H1 (cell line): ENCODE measurements at regions not wholly inside any gene's neighbourhood (a gene's known extent, or its start where the extent isn't known, plus 50 kb on each side); places are given as distances from the start of the nearest gene placed in this dataset.

ENCODE experiments used
- CTCF ChIA-PET: fragments of 300-600 bp; sonication (Branson Sonifier 250); formaldehyde crosslinking; loops from one replicate; lab custom pipeline; 2021; ENCODE audit not compliant: partially characterized antibody; lab: Charles Lee
- POLR2A ChIA-PET: fragments of 300-600 bp; sonication (Branson Sonifier 250); formaldehyde crosslinking; loops from one replicate; lab custom pipeline; 2021; ENCODE audit warnings: inconsistent platforms; ENCODE audit not compliant: partially characterized antibody; lab: Charles Lee
- DNase-seq, 2 experiments: peaks; one replicate each; pipeline versions ENCODE4 v3.0.0 to v3.0.0-alpha.2; 2010 to 2022; ENCODE audit warnings: low spot score in 2 of 2, low read depth in 1 of 2, mixed read lengths in 1 of 2
- FAIRE-seq: peaks from 2 replicates; lab custom pipeline; 2011; peaks lifted over from hg19 to GRCh38; lab: Jason Lieb, UNC
- H2AFZ ChIP-seq: 2 replicates; pipeline ENCODE4 v1.8.1; 2012; ENCODE audit warnings: low read length, inconsistent platforms
- H2AK5ac ChIP-seq: 2 replicates; pipeline ENCODE4 v1.6.1; 2013; ENCODE audit warnings: low read depth, low read length
- H2BK120ac ChIP-seq: replicated peaks from 2 replicates; pipeline ENCODE3; 2013; ENCODE audit warnings: low read depth, low read length, inconsistent platforms
- H2BK12ac ChIP-seq: 2 replicates; pipeline ENCODE4 v1.6.1; 2013; ENCODE audit warnings: low read depth, low read length
- H2BK15ac ChIP-seq: 2 replicates; pipeline ENCODE4 v1.6.1; 2013; ENCODE audit warnings: low read length
- H2BK20ac ChIP-seq: 2 replicates; pipeline ENCODE4 v1.6.1; 2013; ENCODE audit warnings: low read length
- H2BK5ac ChIP-seq: 2 replicates; pipeline ENCODE4 v1.6.1; 2013; ENCODE audit warnings: low read depth, low read length
- H3K14ac ChIP-seq: 2 replicates; pipeline ENCODE4 v1.6.1; 2013; ENCODE audit warnings: inconsistent platforms; ENCODE audit not compliant: insufficient read length
- H3K18ac ChIP-seq: 2 replicates; pipeline ENCODE4 v1.6.1; 2013; ENCODE audit warnings: low read length; ENCODE audit errors: extremely low read depth
- H3K23ac ChIP-seq: 2 replicates; pipeline ENCODE4 v1.6.1; 2013; ENCODE audit warnings: inconsistent platforms; ENCODE audit not compliant: insufficient read length
- H3K23me2 ChIP-seq: 2 replicates; pipeline ENCODE4 v1.6.1; 2013; ENCODE audit warnings: low read depth, low read length
- H3K27ac ChIP-seq: 2 replicates; pipeline ENCODE4 v1.6.1; 2011; ENCODE audit warnings: low read depth, low read length, inconsistent platforms
- H3K27me3 ChIP-seq, 4 experiments: replicated peaks in 1 of 4; 1 replicate in 1 of 4; 2 replicates in 3 of 4; pipeline versions ENCODE4 v1.6.1 to v1.8.1; 2011 to 2013; ENCODE audit warnings: low read length in 3 of 4, mild to moderate bottlenecking in 3 of 4, inconsistent platforms in 2 of 4, mixed read lengths in 2 of 4, moderate library complexity in 1 of 4; ENCODE audit not compliant: control insufficient read depth in 3 of 4, insufficient read depth in 3 of 4; ENCODE audit errors: extremely low read depth in 1 of 4
- H3K36me3 ChIP-seq, 4 experiments: 2 replicates each; pipeline versions ENCODE4 v1.6.1 to v1.8.1; 2011 to 2013; ENCODE audit warnings: mild to moderate bottlenecking in 4 of 4, low read length in 3 of 4, moderate library complexity in 2 of 4, control low read depth in 1 of 4, inconsistent platforms in 1 of 4; ENCODE audit not compliant: insufficient read depth in 4 of 4, control insufficient read depth in 2 of 4
- H3K4ac ChIP-seq: replicated peaks from 2 replicates; pipeline ENCODE3; 2013; ENCODE audit warnings: low read length, low read depth, mixed read lengths, inconsistent platforms; ENCODE audit not compliant: insufficient read length
- H3K4me1 ChIP-seq, 4 experiments: replicated peaks in 1 of 4; 1 replicate in 1 of 4; 2 replicates in 3 of 4; pipeline versions ENCODE4 v1.6.1 to v1.8.1; 2011 to 2013; ENCODE audit warnings: low read length in 3 of 4, inconsistent platforms in 2 of 4, mixed read lengths in 1 of 4; ENCODE audit not compliant: insufficient read depth in 4 of 4, control insufficient read depth in 3 of 4
- H3K4me2 ChIP-seq, 2 experiments: 2 replicates each; pipeline versions ENCODE4 v1.6.1 to v1.8.1; 2011 to 2013; ENCODE audit warnings: low read depth in 2 of 2, low read length in 2 of 2, control low read depth in 1 of 2, inconsistent platforms in 1 of 2, mild to moderate bottlenecking in 1 of 2; ENCODE audit not compliant: insufficient read depth in 1 of 2
- H3K4me3 ChIP-seq, 4 experiments: fragments of 200-600, 300-600 bp in 1 of 4; sonication (generic), shearing (Covaris generic), sonication (Bioruptor Twin) in 1 of 4; 2 replicates each; pipeline versions ENCODE4 v1.5.1 to v1.8.1; 2011 to 2016; ENCODE audit warnings: low read length in 4 of 4, low read depth in 3 of 4, control low read depth in 2 of 4, inconsistent platforms in 2 of 4, mild to moderate bottlenecking in 2 of 4, mixed read lengths in 1 of 4, moderate library complexity in 1 of 4; ENCODE audit not compliant: insufficient read depth in 2 of 4; ENCODE audit errors: extremely low read depth in 1 of 4
- H3K56ac ChIP-seq: replicated peaks from 2 replicates; pipeline ENCODE3; 2013; ENCODE audit warnings: low read depth, mild to moderate bottlenecking, mixed read lengths, low read length, inconsistent platforms; ENCODE audit not compliant: insufficient read length
- H3K79me1 ChIP-seq: 2 replicates; pipeline ENCODE4 v1.6.1; 2013; ENCODE audit warnings: low read depth, low read length, control low read depth
- H3K79me2 ChIP-seq, 2 experiments: 2 replicates each; pipeline versions ENCODE4 v1.6.1 to v1.8.1; 2012 to 2013; ENCODE audit warnings: low read length in 2 of 2, mild to moderate bottlenecking in 2 of 2, inconsistent platforms in 1 of 2; ENCODE audit not compliant: insufficient read depth in 2 of 2, control insufficient read depth in 1 of 2
- H3K9ac ChIP-seq, 4 experiments: replicated peaks in 1 of 4; 1 replicate in 1 of 4; 2 replicates in 3 of 4; pipeline versions ENCODE4 v1.6.1 to v1.8.1; 2011 to 2013; ENCODE audit warnings: low read depth in 3 of 4, low read length in 3 of 4, control low read depth in 2 of 4, mild to moderate bottlenecking in 2 of 4, moderate library complexity in 2 of 4, inconsistent platforms in 1 of 4; ENCODE audit errors: extremely low read depth in 1 of 4
- H3K9me3 ChIP-seq, 2 experiments: 2 replicates each; pipeline versions ENCODE4 v1.6.1 to v1.8.1; 2012 to 2013; ENCODE audit warnings: mild to moderate bottlenecking in 2 of 2, moderate library complexity in 2 of 2, control low read depth in 1 of 2, inconsistent platforms in 1 of 2, low read depth in 1 of 2, low read length in 1 of 2, mixed read lengths in 1 of 2; ENCODE audit not compliant: insufficient read depth in 2 of 2
- H4K20me1 ChIP-seq, 2 experiments: replicated peaks in 1 of 2; 2 replicates each; pipeline versions ENCODE3 to v1.8.1; 2011 to 2013; ENCODE audit warnings: inconsistent platforms in 2 of 2, low read length in 2 of 2, mild to moderate bottlenecking in 1 of 2; ENCODE audit not compliant: insufficient read depth in 2 of 2, control insufficient read depth in 1 of 2
- H4K5ac ChIP-seq: 2 replicates; pipeline ENCODE4 v1.6.1; 2013; ENCODE audit warnings: low read length, low read depth, mixed read lengths, inconsistent platforms; ENCODE audit not compliant: insufficient read length
- H4K8ac ChIP-seq: 2 replicates; pipeline ENCODE4 v1.8.0; 2013; ENCODE audit warnings: mild to moderate bottlenecking, moderate library complexity, low read length, inconsistent platforms; ENCODE audit not compliant: insufficient read depth; ENCODE audit errors: extremely low read depth
- H4K91ac ChIP-seq: replicated peaks from 2 replicates; pipeline ENCODE3; 2013; ENCODE audit warnings: low read length, mixed read lengths, inconsistent platforms; ENCODE audit not compliant: insufficient read length
- PHF8 ChIP-seq: fragments of 200-600 bp; sonication (generic); conservative IDR thresholded peaks from 2 replicates; pipeline ENCODE4 v1.7.1; 2012; ENCODE audit warnings: low read depth, mild to moderate bottlenecking, inconsistent platforms, low read length, moderate library complexity
- WGBS, 2 experiments: shearing (Covaris generic) in 1 of 2; methylation state at CpG; one replicate each; pipeline versions ENCODE4 v1.1.6 to v1.1.7; 2013 to 2015; ENCODE audit warnings: low lambda C conversion rate in 2 of 2, mixed read lengths in 2 of 2, inconsistent platforms in 1 of 2, low coverage in 1 of 2, missing lambda C conversion rate in 1 of 2; ENCODE audit not compliant: insufficient replicate concordance in 2 of 2, insufficient coverage in 1 of 2, insufficient read length in 1 of 2; ENCODE audit errors: extremely low coverage in 1 of 2, missing lambda C conversion rate in 1 of 2; 5-methylcytosine and 5-hydroxymethylcytosine counted together

GRCh38 chr2:8119782-8120505 lies 561.9 kb upstream of the ID2 start:
- Histone ChIP-seq H3K56ac (no peak overlapping the region), H3K4me2 (no peak overlapping the region), H4K8ac (no peak overlapping the region), H2BK5ac (no peak overlapping the region; the same call in 1 of the 2 replicates), H3K79me1 (no peaks in the 10 kb centered on the region), H3K23ac (no peak overlapping the region), H4K5ac (no peak overlapping the region), H3K27me3 (no peaks in the 10 kb centered on the region; a peak in 1 of 7 replicates), H3K36me3 (no peaks in the 10 kb centered on the region), H3K4ac (no peak overlapping the region), H2BK12ac (no peak overlapping the region), H2BK120ac (no peak overlapping the region), H3K27ac (no peak overlapping the region), H2BK15ac (no peak overlapping the region), H3K9ac (no peak overlapping the region), H2AK5ac (no peak overlapping the region), H4K91ac (no peak overlapping the region), H3K4me1 (no peaks in the 10 kb centered on the region; a peak in 1 of 7 replicates), H4K20me1 (no peaks in the 10 kb centered on the region), H3K9me3 (no peaks in the 10 kb centered on the region), H3K18ac (no peak overlapping the region; the same call in 1 of the 2 replicates), H3K4me3 (no peak overlapping the region), H2BK20ac (no peak overlapping the region), H3K14ac (no peak overlapping the region), H2AFZ (peak overlapping the region; percentile 34; the same call in 1 of the 2 replicates), H3K79me2 (no peaks in the 10 kb centered on the region), H3K23me2 (no peaks in the 10 kb centered on the region)
- POLR2A ChIA-PET = no interaction called here
- no peak for TF ChIP-seq PHF8
- no peak for DNase-seq
- WGBS, 2 experiments = 89% methylated on average over 9 of the region's 9 CpGs; no CpG with 5 or more reads in 1 of the 2 experiments
- no peak for FAIRE-seq
- CTCF ChIA-PET = interaction anchor here (0.8 kb wide), 1 partner anchor 728 kb away, joined by 3 read pairs; no protein-coding TSS in a partner anchor
